Pancreas (tissue), 10 donors: ENCODE measurements at regions not wholly inside any gene's neighbourhood (a gene's known extent, or its start where the extent isn't known, plus 50 kb on each side); places are given as distances from the start of the nearest gene placed in this dataset.

Experiments used
- ATAC-seq, 4 donors: fragments of 200-7000 bp; cut with Tn5 transposase; one replicate each; pipeline versions ENCODE4 v1.8.0 to v1.9.1; 2020; ENCODE audit warnings: mild to moderate bottlenecking in 4 of 4, moderate library complexity in 4 of 4
- DNase-seq, 6 donors: peaks; one replicate each; pipeline ENCODE4 v3.0.0-alpha.2; 2020
- FAIRE-seq: peaks from 2 replicates; lab custom pipeline; 2012; peaks lifted over from hg19 to GRCh38; lab: Jason Lieb, UNC
- H3K27ac ChIP-seq, 4 donors: fragments of 200-600 bp; sonication (generic); 1 replicate in 3 of 4; 2 replicates in 1 of 4; pipeline versions ENCODE4 v1.5.0 to v1.8.0; 2020
- H3K27me3 ChIP-seq, 4 donors: fragments of 200-600 bp; one replicate each; pipeline ENCODE4 v1.8.0; 2021
- H3K36me3 ChIP-seq, 3 donors: fragments of 200-600 bp; sonication (generic) in 1 of 3; one replicate each; pipeline versions ENCODE4 v1.5.0 to v1.8.0; 2020 to 2021
- H3K4me1 ChIP-seq, 3 donors: fragments of 200-600 bp; one replicate each; pipeline ENCODE4 v1.8.0; 2021
- H3K4me3 ChIP-seq, 4 donors: fragments of 200-600 bp; sonication (generic) in 2 of 4; one replicate each; pipeline versions ENCODE4 v1.5.0 to v1.8.0; 2020 to 2021
- H3K9me3 ChIP-seq, 4 donors: fragments of 200-600 bp; one replicate each; pipeline ENCODE4 v1.8.0; 2021
- whole genome bisulfite sequencing, 2 donors: extraction: QIAGEN DNeasy Blood & Tissue Kit; methylation state at CpG; one replicate each; pipeline ENCODE4 v1.1.7; 2013; 5-methylcytosine and 5-hydroxymethylcytosine counted together
- intact Hi-C, 3 donors: fragments of 100-400 bp; cut with DNase I; formaldehyde crosslinking; loops; one replicate each; pipeline versions ENCODE4 v1.11.1 to v1.14.2; 2022
- TF ChIP-seq, protein P1 (sequence below), 4 donors: fragments of 200-600 bp; sonication (generic) in 3 of 4; IDR thresholded peaks; one replicate each; pipeline versions ENCODE4 v1.5.0 to v1.8.0; 2021; ENCODE audit warnings: antibody characterized with exemption in 4 of 4
- donor health status: healthy with polysubstance abuse.
- donor health status: DM: no; HTN: no; CAD: no; lungs with moderate emphysema.
- donor health status: DM: no; HTN: no; CAD: no.
- donor health status: control.
- donor health status: control.
- donor health status: Bipolar disorder and iron deficiency.
- donor health status: DM: yes; HTN: yes; CAD: no.
- donor health status: DM: no; HTN: no; CAD: no.
- donor health status: DM: no; HTN: no; CAD: no.
- donor health status: DM: yes; HTN: yes; CAD: no.

GRCh38 chr22:25353516-25354445 lies 134.3 kb downstream of the CRYBB2 start:
- Histone ChIP-seq H3K4me1 (no peaks in the 10 kb centered on the region), H3K27ac (no peak overlapping the region), H3K27me3 (no peaks in the 10 kb centered on the region), H3K9me3 (no peaks in the 10 kb centered on the region), H3K4me3 (no peak overlapping the region), H3K36me3 (peaks cover 0 to 56% (median 7%) of the 10 kb centered on the region in 3 donors)
- WGBS, 2 donors = 93 to 95% methylated on average over 22 of the region's 22 CpGs
- DNase-seq (no peak), FAIRE-seq (no peak), ATAC-seq (no peak)
- TF ChIP-seq, protein P1, sequence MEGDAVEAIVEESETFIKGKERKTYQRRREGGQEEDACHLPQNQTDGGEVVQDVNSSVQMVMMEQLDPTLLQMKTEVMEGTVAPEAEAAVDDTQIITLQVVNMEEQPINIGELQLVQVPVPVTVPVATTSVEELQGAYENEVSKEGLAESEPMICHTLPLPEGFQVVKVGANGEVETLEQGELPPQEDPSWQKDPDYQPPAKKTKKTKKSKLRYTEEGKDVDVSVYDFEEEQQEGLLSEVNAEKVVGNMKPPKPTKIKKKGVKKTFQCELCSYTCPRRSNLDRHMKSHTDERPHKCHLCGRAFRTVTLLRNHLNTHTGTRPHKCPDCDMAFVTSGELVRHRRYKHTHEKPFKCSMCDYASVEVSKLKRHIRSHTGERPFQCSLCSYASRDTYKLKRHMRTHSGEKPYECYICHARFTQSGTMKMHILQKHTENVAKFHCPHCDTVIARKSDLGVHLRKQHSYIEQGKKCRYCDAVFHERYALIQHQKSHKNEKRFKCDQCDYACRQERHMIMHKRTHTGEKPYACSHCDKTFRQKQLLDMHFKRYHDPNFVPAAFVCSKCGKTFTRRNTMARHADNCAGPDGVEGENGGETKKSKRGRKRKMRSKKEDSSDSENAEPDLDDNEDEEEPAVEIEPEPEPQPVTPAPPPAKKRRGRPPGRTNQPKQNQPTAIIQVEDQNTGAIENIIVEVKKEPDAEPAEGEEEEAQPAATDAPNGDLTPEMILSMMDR (IDR thresholded peaks at IDR 0.05) = no peak
- intact Hi-C loops = no loop called here

DNA sequence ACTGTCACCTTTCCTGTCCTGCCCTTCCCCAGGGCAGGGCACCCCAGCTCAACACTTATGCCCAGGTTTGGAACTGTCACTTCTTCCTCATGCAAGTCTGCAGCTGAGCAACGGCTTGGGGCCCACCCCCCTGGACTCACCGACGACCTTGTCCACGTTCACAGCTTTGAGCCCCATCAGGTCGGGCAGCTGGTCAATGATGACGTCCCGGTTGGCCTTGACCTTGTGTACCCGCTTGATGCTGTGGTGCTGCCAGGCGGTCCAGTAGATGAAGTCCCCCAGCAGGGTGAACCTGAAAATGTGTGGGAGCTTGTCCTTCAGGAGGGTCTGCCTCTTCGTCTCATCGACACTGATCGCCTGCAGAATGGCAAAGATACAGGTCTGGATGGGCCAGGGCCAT lies 135.0 kb downstream of the CRYBB2 start:
- TF ChIP-seq, protein P1 (IDR thresholded peaks at IDR 0.05) = no peak
- FAIRE-seq (no peak), DNase-seq (peak in 1 of 6 donors; percentile 47), ATAC-seq (no peak)
- Histone ChIP-seq H3K9me3 (no peaks in the 10 kb centered on the region), H3K36me3 (peaks cover 0 to 56% (median 7%) of the 10 kb centered on the region in 3 donors), H3K4me3 (no peak overlapping the region), H3K4me1 (no peaks in the 10 kb centered on the region), H3K27ac (no peak overlapping the region), H3K27me3 (no peaks in the 10 kb centered on the region)
- 78 to 85% methylated on average over 12 of the region's 12 CpGs for WGBS, 2 donors
- intact Hi-C loops = no loop called here

DNA sequence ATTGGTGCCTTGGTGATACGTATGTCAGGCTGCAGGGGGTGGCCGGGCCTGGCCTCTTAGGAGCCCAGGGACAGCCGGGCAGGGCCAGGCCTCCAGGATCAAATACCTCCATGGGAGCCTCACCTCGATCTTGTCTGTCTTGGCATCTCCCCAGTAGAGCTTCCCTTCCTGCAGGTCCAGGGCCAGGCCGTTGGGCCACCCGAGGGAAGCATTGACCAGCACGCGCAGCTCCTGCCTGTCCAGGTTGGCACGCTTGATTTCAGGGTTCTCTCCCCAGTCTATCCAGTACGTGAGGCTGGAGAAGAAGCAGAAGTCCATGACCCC lies 137.7 kb downstream of the CRYBB2 start:
- Histone ChIP-seq H3K27ac (no peak overlapping the region), H3K36me3 (peaks cover 0 to 35% (median 3%) of the 10 kb centered on the region in 3 donors), H3K4me1 (no peaks in the 10 kb centered on the region), H3K4me3 (no peak overlapping the region), H3K27me3 (no peaks in the 10 kb centered on the region), H3K9me3 (no peaks in the 10 kb centered on the region)
- no peak for FAIRE-seq
- WGBS, 2 donors = 86 to 91% methylated on average over 10 of the region's 10 CpGs
- ATAC-seq = no peak
- TF ChIP-seq, protein P1 (IDR thresholded peaks at IDR 0.05) = no peak
- DNase-seq = no peak
- intact Hi-C loops = no loop called here

DNA sequence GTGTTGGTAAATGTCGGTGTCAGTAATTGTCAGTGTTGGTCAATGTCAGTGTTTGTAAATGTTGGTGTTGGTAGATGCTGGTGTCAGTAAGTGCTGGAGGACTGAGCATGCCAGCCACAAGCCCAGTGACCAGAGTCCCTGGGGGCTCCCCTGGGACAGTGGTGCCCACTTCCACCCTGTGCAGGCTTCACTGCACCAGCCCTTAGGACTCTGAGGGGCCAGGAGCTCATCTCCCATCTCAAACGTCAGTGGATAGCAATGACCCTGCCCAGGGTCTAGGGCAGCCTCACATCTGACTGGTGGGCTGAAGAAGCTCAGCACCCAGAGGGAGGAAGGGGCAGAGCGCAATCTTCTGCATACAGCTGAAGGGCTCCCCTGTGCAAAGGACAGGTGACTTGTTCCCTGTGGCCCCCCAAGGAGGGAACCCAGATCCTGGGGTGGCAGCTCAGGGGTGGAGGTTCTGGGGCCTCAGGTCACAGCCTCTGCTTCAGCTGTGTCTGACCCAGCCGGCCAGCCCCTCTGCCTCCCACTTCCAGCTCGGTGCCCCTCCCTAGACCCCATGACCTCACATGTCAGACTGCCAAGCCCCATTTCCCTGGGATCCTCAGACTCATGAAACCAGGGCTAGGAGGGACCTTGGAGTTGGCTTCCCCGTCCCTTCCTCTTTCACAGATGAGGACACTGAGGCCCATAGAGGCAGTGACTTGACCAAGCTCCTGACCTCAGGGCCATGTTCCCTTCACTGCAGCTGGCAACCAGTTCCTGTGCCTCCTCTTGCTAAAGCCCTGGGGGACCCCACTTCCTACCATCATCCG lies 138.4 kb downstream of the CRYBB2 start:
- no peaks in the 10 kb centered on the region for H3K27me3 ChIP-seq
- H3K27ac ChIP-seq = no peak overlapping the region
- ATAC-seq (no peak), FAIRE-seq (no peak), DNase-seq (no peak)
- 89 to 95% methylated on average over 7 of the region's 7 CpGs for WGBS, 2 donors
- no peaks in the 10 kb centered on the region for H3K9me3 ChIP-seq
- TF ChIP-seq, protein P1 (IDR thresholded peaks at IDR 0.05) = no peak
- H3K4me3 ChIP-seq = no peak overlapping the region
- peaks cover 0 to 28% (median 3%) of the 10 kb centered on the region in 3 donors for H3K36me3 ChIP-seq
- intact Hi-C loops = no loop called here
- H3K4me1 ChIP-seq = no peaks in the 10 kb centered on the region
